NCI-H1417 (cell line): ENCODE measurements at regions not wholly inside any gene's neighbourhood (a gene's known extent, or its start where the extent isn't known, plus 50 kb on each side); places are given as distances from the start of the nearest gene placed in this dataset.

Source experiments
- DNase-seq, 3 experiments: peaks; one replicate each; lab custom pipeline; 2025; lab: John Stamatoyannopoulos, UW

GRCh38 chr7:51368334-51368733, 51.7 kb upstream of the COBL start:
- DNase-seq: no peak

GRCh38 chr7:51367614-51367968, 51.0 kb upstream of the COBL start:
- no peak for DNase-seq

- DNase-seq: peak; percentile 18 to 79 (median 54)
These were observed 50.5 kb upstream of the COBL start for GRCh38 chr7:51366930-51367613.
